ENCODE measurements at regions not wholly inside any gene's neighbourhood (a gene's known extent, or its start where the extent isn't known, plus 50 kb on each side); places are given as distances from the start of the nearest gene placed in this dataset.

DNA sequence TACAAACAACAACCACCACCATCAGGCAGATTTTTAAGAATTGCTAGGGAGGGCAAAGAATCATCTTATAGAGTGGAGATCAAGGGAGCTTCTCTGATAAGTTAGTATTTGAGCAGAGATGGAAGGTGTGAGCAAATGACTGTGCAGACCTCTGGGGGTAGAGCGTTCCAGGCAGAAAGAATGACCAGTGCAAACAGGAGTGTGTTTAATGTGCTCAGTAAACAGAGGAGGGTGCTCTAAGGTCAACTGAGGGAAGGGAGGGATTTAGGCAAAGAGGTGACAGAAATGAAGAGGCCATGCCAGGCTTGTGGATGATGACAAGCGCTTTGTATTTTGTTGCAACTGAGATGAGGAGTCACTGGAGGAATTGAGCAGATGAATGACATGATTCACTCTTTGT, 172.5 kb upstream of the GJB5 start:
- Histone ChIP-seq H3K9me3 (no peaks in the 10 kb centered on the region), H3K4me3 (no peak overlapping the region), H3K27ac (no peak overlapping the region), H3K27me3 (replicated peaks in 1 of 7) (peaks cover 0 to 36% (median 0%) of the 10 kb centered on the region in 7 donors), H3K4me1 (no peaks in the 10 kb centered on the region), H3K36me3 (no peaks in the 10 kb centered on the region)
- TF ChIP-seq POLR2A (IDR thresholded peaks at IDR 0.05), result no peak
- TF ChIP-seq CTCF (IDR thresholded peaks at IDR 0.05 in 8 of 11, conservative IDR thresholded peaks at IDR 0.05 in 3 of 11), result no peak
- no peak for TF ChIP-seq POLR2AphosphoS5 (IDR thresholded peaks at IDR 0.05)
- 85 to 98% (median 92%) methylated on average over 2 of the region's 2 CpGs for WGBS, 5 donors
- intact Hi-C loops (cut with DNase I; ENCODE audit: low total_unique reads), result no loop called here
- DNase-seq, result no peak

GRCh38 chr1:34587761-34588160, 167.1 kb upstream of the GJB5 start:
- H3K27ac ChIP-seq, result no peak overlapping the region
- H3K36me3 ChIP-seq, result no peaks in the 10 kb centered on the region
- TF ChIP-seq POLR2A (IDR thresholded peaks at IDR 0.05), result no peak
- no peak for TF ChIP-seq POLR2AphosphoS5 (IDR thresholded peaks at IDR 0.05)
- no peak for TF ChIP-seq CTCF (IDR thresholded peaks at IDR 0.05 in 8 of 11, conservative IDR thresholded peaks at IDR 0.05 in 3 of 11)
- no peaks in the 10 kb centered on the region for H3K4me1 ChIP-seq
- intact Hi-C loops (cut with DNase I; ENCODE audit: low total_unique reads), result no loop called here
- no peak for DNase-seq
- no peaks in the 10 kb centered on the region for H3K9me3 ChIP-seq
- peaks cover 0 to 9% (median 0%) of the 10 kb centered on the region in 7 donors for H3K27me3 ChIP-seq (replicated peaks in 1 of 7)
- H3K4me3 ChIP-seq, result no peak overlapping the region
- WGBS, 5 donors, result 14 to 45% (median 36%) methylated on average over 2 of the region's 2 CpGs

GRCh38 chr1:34590211-34590623, 164.6 kb upstream of the GJB5 start:
- no peak for TF ChIP-seq POLR2AphosphoS5 (IDR thresholded peaks at IDR 0.05)
- TF ChIP-seq POLR2A (IDR thresholded peaks at IDR 0.05), result no peak
- no peak for TF ChIP-seq CTCF (IDR thresholded peaks at IDR 0.05 in 8 of 11, conservative IDR thresholded peaks at IDR 0.05 in 3 of 11)
- Histone ChIP-seq H3K36me3 (no peaks in the 10 kb centered on the region), H3K9me3 (no peaks in the 10 kb centered on the region), H3K27ac (no peak overlapping the region), H3K4me3 (no peak overlapping the region), H3K4me1 (no peaks in the 10 kb centered on the region), H3K27me3 (replicated peaks in 1 of 7) (peaks cover 0 to 4% (median 0%) of the 10 kb centered on the region in 7 donors)
- intact Hi-C loops (cut with DNase I; ENCODE audit: low total_unique reads), result loop anchor here (10.0 kb wide), 1 partner anchor 955 kb away; no protein-coding TSS in a partner anchor
- WGBS, 5 donors, result 57 to 70% (median 58%) methylated on average over 4 of the region's 4 CpGs
- no peak for DNase-seq

DNA sequence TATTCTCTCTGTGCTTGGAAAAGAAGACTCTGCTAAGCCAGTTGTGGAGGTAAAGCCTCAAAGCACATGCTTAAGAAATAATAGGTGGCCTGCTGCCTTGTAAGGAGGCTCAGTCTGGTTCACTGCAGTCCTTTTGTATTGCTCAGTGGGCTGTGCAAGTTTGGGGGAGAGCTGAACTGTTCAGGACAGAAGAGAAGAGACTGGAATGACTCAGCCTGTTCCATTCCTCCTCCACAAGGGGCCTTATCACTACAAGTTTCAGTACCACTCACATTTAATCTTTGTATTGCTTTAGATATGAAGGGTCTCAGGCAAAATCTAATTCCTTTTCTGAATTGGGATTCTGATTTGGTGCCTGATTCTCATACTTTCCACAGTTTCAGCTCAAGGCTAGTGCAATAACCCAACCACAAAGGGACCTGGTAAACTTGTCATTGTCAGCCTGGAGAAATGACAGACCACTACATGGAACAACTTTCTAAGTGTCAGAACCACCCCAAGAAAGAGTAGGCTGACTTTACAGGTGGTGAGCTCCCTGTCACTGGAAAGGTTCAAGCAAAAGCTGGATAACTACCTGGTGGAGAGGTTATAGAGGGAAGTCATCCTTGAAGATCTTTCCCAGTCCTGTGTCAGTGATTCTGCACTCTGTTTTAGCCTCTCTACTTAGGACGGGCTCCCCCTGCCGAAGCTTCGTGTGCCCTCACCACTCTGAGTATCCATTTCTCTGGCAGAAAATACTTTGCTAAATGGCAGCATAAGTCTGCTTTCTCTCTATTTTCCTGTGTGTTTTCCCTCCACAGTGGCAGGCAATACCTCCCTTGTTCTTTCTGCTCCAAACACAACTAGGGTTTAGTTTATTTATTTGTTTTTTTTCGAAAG, 162.9 kb upstream of the GJB5 start:
- 47 to 85% (median 77%) methylated on average over 4 of the region's 4 CpGs for WGBS, 5 donors
- Histone ChIP-seq H3K36me3 (no peaks in the 10 kb centered on the region), H3K27ac (no peak overlapping the region), H3K4me3 (no peak overlapping the region), H3K27me3 (replicated peaks in 1 of 7) (peaks cover 0 to 3% (median 0%) of the 10 kb centered on the region in 7 donors), H3K4me1 (no peaks in the 10 kb centered on the region), H3K9me3 (no peaks in the 10 kb centered on the region)
- intact Hi-C loops (cut with DNase I; ENCODE audit: low total_unique reads), result loop anchor here (10.0 kb wide), 1 partner anchor 957 kb away; no protein-coding TSS in a partner anchor
- TF ChIP-seq POLR2A (IDR thresholded peaks at IDR 0.05) (no peak), CTCF (IDR thresholded peaks at IDR 0.05 in 8 of 11, conservative IDR thresholded peaks at IDR 0.05 in 3 of 11) (no peak), POLR2AphosphoS5 (IDR thresholded peaks at IDR 0.05) (no peak)
- no peak for DNase-seq
